K562 (cell line): ENCODE measurements at regions not wholly inside any gene's neighbourhood (a gene's known extent, or its start where the extent isn't known, plus 50 kb on each side); places are given as distances from the start of the nearest gene placed in this dataset.

ENCODE experiments used
- BRCA1 ChIP-seq, 2 experiments: fragments of 450-650 bp in 1 of 2; sonication (generic) in 1 of 2; formaldehyde crosslinking in 1 of 2; IDR thresholded peaks; 2 replicates each; pipeline versions ENCODE4 v1.5.0 to v1.6.1; 2017 to 2020; ENCODE audit warnings: mild to moderate bottlenecking in 1 of 2, missing genetic modification reagents in 1 of 2
- CTCF ChIP-seq, 3 experiments: IDR thresholded peaks in 2 of 3; conservative IDR thresholded peaks in 1 of 3; 2 replicates each; pipeline ENCODE4 v1.5.1; 2011 to 2012; ENCODE audit warnings: low read length in 3 of 3, mild to moderate bottlenecking in 3 of 3, control low read depth in 2 of 3, improper control_type of control experiment in 1 of 3, inconsistent platforms in 1 of 3, low read depth in 1 of 3, mixed read lengths in 1 of 3, moderate library complexity in 1 of 3; ENCODE audit not compliant: insufficient read depth in 2 of 3
- ELF1 ChIP-seq: fragments of 200-800 bp; sonication (Bioruptor generic); IDR thresholded peaks from 2 replicates; pipeline ENCODE4 v1.6.1; 2016; ENCODE audit warnings: missing genetic modification characterization, missing compliant biosample characterization
- GATAD2A ChIP-seq: fragments of 450-650 bp; IDR thresholded peaks from 2 replicates; pipeline ENCODE4 v1.6.1; 2017
- NCOA6 ChIP-seq: fragments of 450-650 bp; IDR thresholded peaks from 2 replicates; pipeline ENCODE4 v1.6.1; 2017; ENCODE audit warnings: mild to moderate bottlenecking
- NR2C2 ChIP-seq, 2 experiments: fragments of 200-800 bp in 1 of 2; sonication (Bioruptor generic) in 1 of 2; sonication (generic) in 1 of 2; formaldehyde crosslinking in 1 of 2; IDR thresholded peaks; 2 replicates each; pipeline versions ENCODE4 v1.6.1 to v1.8.0; 2016 to 2022; ENCODE audit warnings: mild to moderate bottlenecking in 1 of 2, missing compliant biosample characterization in 1 of 2, missing genetic modification characterization in 1 of 2, missing genetic modification reagents in 1 of 2
- RB1 ChIP-seq: fragments of 450-650 bp; IDR thresholded peaks from 2 replicates; pipeline ENCODE4 v1.6.1; 2017; ENCODE audit warnings: low read depth, mild to moderate bottlenecking
- SPI1 ChIP-seq: IDR thresholded peaks from 2 replicates; pipeline ENCODE4 v1.6.1; 2011; ENCODE audit warnings: low read depth, low read length, control low read depth, borderline replicate concordance
- TCF7L2 ChIP-seq: fragments of 150-350 bp; IDR thresholded peaks from 2 replicates; pipeline ENCODE4 v1.6.1; 2016; ENCODE audit warnings: low read depth, mild to moderate bottlenecking, low read length, moderate library complexity
- TGIF2 ChIP-seq: sonication (generic); formaldehyde crosslinking; IDR thresholded peaks from 2 replicates; pipeline ENCODE4 v1.8.1; 2022; ENCODE audit warnings: mild to moderate bottlenecking, missing genetic modification reagents, moderate library complexity
- TSHZ1 ChIP-seq: fragments of 250-450 bp; sonication (Bioruptor Pico); IDR thresholded peaks from 2 replicates; pipeline ENCODE4 v1.4.0; 2020; ENCODE audit warnings: mild to moderate bottlenecking, moderate library complexity
- ZFX ChIP-seq: sonication (generic); formaldehyde crosslinking; IDR thresholded peaks from 2 replicates; pipeline ENCODE4 v1.8.0; 2022; ENCODE audit warnings: mild to moderate bottlenecking, missing genetic modification reagents, moderate library complexity
- ZNF277 ChIP-seq: fragments of 250-450 bp; sonication (Bioruptor Pico); IDR thresholded peaks from 2 replicates; pipeline ENCODE4 v1.8.0; 2022; ENCODE audit warnings: inconsistent platforms, mild to moderate bottlenecking, moderate library complexity, borderline replicate concordance
- ZNF592 ChIP-seq: fragments of 450-650 bp; IDR thresholded peaks from 2 replicates; pipeline ENCODE4 v1.6.1; 2017; ENCODE audit warnings: antibody characterized with exemption, mild to moderate bottlenecking

- no peak for TF ChIP-seq BRCA1 (IDR thresholded peaks at IDR 0.05)
- no peak for TF ChIP-seq BRCA1 (CRISPR knock-in tag; IDR thresholded peaks at IDR 0.05)
- no peak for TF ChIP-seq GATAD2A
- TF ChIP-seq ZFX (CRISPR knock-in tag) = no peak
- no peak for TF ChIP-seq ZNF277 (CRISPR knock-in tag)
- no peak for TF ChIP-seq SPI1
- no peak for TF ChIP-seq TSHZ1 (CRISPR knock-in tag)
- no peak for TF ChIP-seq ZNF592
- no peak for TF ChIP-seq NCOA6
- TF ChIP-seq TGIF2 (CRISPR knock-in tag) = no peak
- TF ChIP-seq CTCF (IDR thresholded peaks at IDR 0.05 in 2 of 3, conservative IDR thresholded peaks at IDR 0.05 in 1 of 3; ENCODE audit: insufficient read depth in 2 of 3, low read depth in 1 of 3, low read length in 3 of 3) = no peak
- no peak for TF ChIP-seq TCF7L2
- no peak for TF ChIP-seq ELF1 (tag)
- no peak for TF ChIP-seq RB1
- no peak for TF ChIP-seq NR2C2 (CRISPR knock-in tag; IDR thresholded peaks at IDR 0.05)
- no peak for TF ChIP-seq NR2C2 (tag; IDR thresholded peaks at IDR 0.05)
Measured at GRCh38 chr6:137399881-137400443, 94.2 kb downstream of the OLIG3 start.
